ENCODE measurements at regions not wholly inside any gene's neighbourhood (a gene's known extent, or its start where the extent isn't known, plus 50 kb on each side); places are given as distances from the start of the nearest gene placed in this dataset.

DNA sequence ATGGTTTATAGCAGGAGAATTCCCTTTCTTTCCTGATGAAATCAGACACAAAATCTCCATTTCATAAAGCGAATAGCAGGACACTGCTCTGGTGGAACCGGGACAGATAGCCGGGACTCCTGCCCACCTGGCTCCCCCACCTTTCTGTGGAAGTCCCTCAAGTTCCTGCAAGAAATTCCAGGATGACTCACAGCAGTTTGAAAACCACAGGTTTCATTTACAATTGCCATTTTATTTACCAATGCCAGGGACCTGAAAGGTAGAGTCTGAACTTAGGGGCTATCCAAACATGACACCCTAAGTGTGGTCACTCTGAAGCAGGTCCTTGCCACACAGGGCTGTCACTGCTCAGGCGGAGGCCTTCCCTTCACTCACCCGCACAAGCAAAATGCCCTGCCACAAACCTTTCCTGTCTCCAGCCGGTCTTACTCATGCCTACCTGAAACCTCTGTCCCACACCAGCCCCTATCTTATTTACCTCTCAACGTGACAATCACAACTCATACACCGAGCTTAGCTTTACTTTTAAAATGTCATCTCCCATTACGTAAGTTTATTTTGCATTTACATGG lies 63.3 kb upstream of the TAF1L start:
- H3K27me3 Mint-ChIP-seq: peaks cover 28% of the 10 kb centered on the region
- TF ChIP-seq, protein P1, sequence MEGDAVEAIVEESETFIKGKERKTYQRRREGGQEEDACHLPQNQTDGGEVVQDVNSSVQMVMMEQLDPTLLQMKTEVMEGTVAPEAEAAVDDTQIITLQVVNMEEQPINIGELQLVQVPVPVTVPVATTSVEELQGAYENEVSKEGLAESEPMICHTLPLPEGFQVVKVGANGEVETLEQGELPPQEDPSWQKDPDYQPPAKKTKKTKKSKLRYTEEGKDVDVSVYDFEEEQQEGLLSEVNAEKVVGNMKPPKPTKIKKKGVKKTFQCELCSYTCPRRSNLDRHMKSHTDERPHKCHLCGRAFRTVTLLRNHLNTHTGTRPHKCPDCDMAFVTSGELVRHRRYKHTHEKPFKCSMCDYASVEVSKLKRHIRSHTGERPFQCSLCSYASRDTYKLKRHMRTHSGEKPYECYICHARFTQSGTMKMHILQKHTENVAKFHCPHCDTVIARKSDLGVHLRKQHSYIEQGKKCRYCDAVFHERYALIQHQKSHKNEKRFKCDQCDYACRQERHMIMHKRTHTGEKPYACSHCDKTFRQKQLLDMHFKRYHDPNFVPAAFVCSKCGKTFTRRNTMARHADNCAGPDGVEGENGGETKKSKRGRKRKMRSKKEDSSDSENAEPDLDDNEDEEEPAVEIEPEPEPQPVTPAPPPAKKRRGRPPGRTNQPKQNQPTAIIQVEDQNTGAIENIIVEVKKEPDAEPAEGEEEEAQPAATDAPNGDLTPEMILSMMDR (IDR thresholded peaks at IDR 0.05; ENCODE audit: unreplicated experiment): no peak
- H3K9me3 Mint-ChIP-seq (ENCODE audit: low read depth): peaks cover 3% of the 10 kb centered on the region
- H3K36me3 Mint-ChIP-seq (ENCODE audit: insufficient read depth): no peaks in the 10 kb centered on the region
- no peaks in the 10 kb centered on the region for H3K4me1 Mint-ChIP-seq (ENCODE audit: low read depth)
- DNase-seq (ENCODE audit: low spot score, unreplicated experiment): no peak
- H3K27ac Mint-ChIP-seq: no peak overlapping the region
- H3K4me3 Mint-ChIP-seq (ENCODE audit: low read depth): no peak overlapping the region

DNA sequence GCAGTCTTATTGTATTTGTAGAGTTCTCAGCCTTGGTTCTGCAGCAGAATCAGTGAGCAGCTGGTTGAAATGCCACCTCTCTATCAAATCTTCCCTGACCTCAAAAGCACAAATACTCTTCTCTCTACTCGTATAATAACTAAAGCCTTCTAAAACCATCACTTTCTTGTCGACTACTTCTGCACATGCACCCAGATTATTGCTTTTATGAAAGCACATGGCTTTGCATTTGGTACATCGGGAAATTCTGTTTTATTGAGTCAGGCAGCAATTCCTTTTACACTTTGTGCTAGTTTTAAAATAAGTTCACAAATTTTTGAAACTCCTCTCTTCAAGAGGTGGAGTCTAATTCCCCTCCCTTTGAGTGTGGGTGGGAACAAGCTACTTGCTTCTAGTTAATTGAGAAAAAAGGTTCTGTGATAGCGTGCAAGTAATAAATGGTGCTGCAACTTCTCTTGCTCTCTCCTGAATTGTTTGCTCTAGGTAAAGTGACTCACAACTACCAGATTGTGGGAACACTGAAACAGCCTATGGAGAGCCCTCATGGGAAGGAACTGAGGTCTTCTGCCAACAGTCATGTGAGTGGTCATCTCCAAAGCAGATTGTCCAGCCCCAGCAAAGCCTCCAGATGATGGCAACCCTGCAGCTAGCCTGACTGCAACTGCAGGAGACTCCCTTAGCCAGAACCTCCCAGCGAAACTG lies 66.0 kb upstream of the TAF1L start:
- Mint-ChIP-seq H3K36me3 (ENCODE audit: insufficient read depth) (no peaks in the 10 kb centered on the region), H3K4me3 (ENCODE audit: low read depth) (no peak overlapping the region), H3K27me3 (peaks cover 31% of the 10 kb centered on the region), H3K9me3 (ENCODE audit: low read depth) (no peaks in the 10 kb centered on the region), H3K27ac (no peak overlapping the region), H3K4me1 (ENCODE audit: low read depth) (no peaks in the 10 kb centered on the region)
- TF ChIP-seq, protein P1 (IDR thresholded peaks at IDR 0.05; ENCODE audit: unreplicated experiment): no peak
- DNase-seq (ENCODE audit: low spot score, unreplicated experiment): no peak

DNA sequence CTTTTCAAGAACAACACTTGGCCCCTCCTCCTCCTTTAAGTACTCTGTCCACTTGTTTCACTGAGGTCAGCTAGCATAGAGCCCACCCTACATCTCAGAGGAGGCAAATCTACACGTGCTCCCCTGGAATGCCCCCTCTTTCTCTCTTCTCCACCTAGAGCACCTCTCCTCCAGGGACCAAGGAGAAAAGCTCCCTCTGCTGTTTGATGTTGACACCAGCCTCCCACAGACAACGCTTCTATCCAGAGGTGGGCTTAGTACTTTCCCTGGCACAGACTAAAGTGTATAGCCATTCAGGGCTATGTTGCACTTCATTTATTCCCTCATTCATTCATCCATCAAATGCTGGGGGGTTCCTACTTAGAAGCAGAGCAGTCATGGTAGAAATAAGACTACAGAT lies 68.2 kb upstream of the TAF1L start:
- peak overlapping the region; percentile 56 for H3K27ac Mint-ChIP-seq
- no peak for DNase-seq (ENCODE audit: low spot score, unreplicated experiment)
- TF ChIP-seq, protein P1 (IDR thresholded peaks at IDR 0.05; ENCODE audit: unreplicated experiment): no peak
- H3K36me3 Mint-ChIP-seq (ENCODE audit: insufficient read depth): no peaks in the 10 kb centered on the region
- H3K4me3 Mint-ChIP-seq (ENCODE audit: low read depth): no peak overlapping the region
- no peaks in the 10 kb centered on the region for H3K9me3 Mint-ChIP-seq (ENCODE audit: low read depth)
- H3K4me1 Mint-ChIP-seq (ENCODE audit: low read depth): no peaks in the 10 kb centered on the region
- peaks cover 32% of the 10 kb centered on the region for H3K27me3 Mint-ChIP-seq

DNA sequence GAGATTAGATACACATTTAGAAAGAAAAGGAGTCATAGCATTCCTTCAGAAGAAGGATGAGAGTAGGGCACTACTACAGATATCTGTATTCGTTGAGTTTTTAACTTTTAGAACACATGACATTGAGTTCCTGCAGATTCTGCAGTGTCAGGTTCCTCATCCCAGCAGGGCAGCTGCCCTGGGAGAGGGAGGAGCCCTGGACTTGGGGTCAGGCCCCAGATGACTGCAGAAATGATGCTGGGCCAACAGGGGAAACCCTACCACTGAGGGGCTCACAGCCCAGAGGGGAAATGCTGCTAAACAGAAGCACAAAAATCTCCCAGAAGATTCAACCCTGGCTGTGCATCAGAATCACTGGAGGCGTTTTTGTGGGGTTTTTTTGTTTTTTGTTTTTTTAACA lies 68.9 kb upstream of the TAF1L start:
- DNase-seq (ENCODE audit: low spot score, unreplicated experiment): no peak
- H3K27ac Mint-ChIP-seq: no peak overlapping the region
- H3K36me3 Mint-ChIP-seq (ENCODE audit: insufficient read depth): no peaks in the 10 kb centered on the region
- H3K9me3 Mint-ChIP-seq (ENCODE audit: low read depth): no peaks in the 10 kb centered on the region
- H3K4me3 Mint-ChIP-seq (ENCODE audit: low read depth): no peak overlapping the region
- H3K27me3 Mint-ChIP-seq: peaks cover 32% of the 10 kb centered on the region
- TF ChIP-seq, protein P1 (IDR thresholded peaks at IDR 0.05; ENCODE audit: unreplicated experiment): no peak
- H3K4me1 Mint-ChIP-seq (ENCODE audit: low read depth): no peaks in the 10 kb centered on the region

DNA sequence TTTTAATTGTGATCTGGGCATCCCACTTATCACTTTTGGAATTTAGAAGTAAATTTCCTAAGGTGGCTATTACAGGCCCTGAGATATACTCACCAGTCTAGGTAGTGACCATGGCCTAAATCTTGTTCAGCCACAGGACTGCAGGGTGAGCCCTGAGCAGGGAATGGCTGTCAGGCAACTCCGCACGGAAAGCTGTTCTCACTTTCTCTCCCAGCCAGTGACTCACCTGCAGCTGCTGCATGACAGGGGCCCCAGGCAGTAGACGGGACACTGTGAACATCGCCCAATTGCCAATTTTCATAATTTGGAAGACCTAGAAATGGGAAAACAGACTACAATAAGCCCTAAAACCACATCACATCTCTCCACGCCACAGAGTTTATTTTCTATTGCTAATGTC lies 69.6 kb upstream of the TAF1L start:
- Mint-ChIP-seq H3K9me3 (ENCODE audit: low read depth) (no peaks in the 10 kb centered on the region), H3K27me3 (peaks cover 32% of the 10 kb centered on the region), H3K4me3 (ENCODE audit: low read depth) (no peak overlapping the region), H3K36me3 (ENCODE audit: insufficient read depth) (no peaks in the 10 kb centered on the region), H3K27ac (no peak overlapping the region), H3K4me1 (ENCODE audit: low read depth) (no peaks in the 10 kb centered on the region)
- TF ChIP-seq, protein P1 (IDR thresholded peaks at IDR 0.05; ENCODE audit: unreplicated experiment): no peak
- DNase-seq (ENCODE audit: low spot score, unreplicated experiment): no peak
